Keratinocyte (primary cell): ENCODE measurements at regions not wholly inside any gene's neighbourhood (a gene's known extent, or its start where the extent isn't known, plus 50 kb on each side); places are given as distances from the start of the nearest gene placed in this dataset.

Experiments used
- DNase-seq: peaks from one replicate; pipeline ENCODE4 v3.0.0-alpha.2; 2011; ENCODE audit warnings: low read depth, missing footprints, low spot score
- FAIRE-seq: peaks from 2 replicates; lab custom pipeline; 2011; peaks lifted over from hg19 to GRCh38; lab: Jason Lieb, UNC
- H2AFZ ChIP-seq: 2 replicates; pipeline ENCODE4 v1.6.0; 2012; ENCODE audit warnings: low read length, control low read depth, inconsistent platforms; ENCODE audit not compliant: control insufficient read depth
- H3K27ac ChIP-seq: 2 replicates; pipeline ENCODE4 v1.5.1; 2011; ENCODE audit warnings: low read length; ENCODE audit not compliant: control insufficient read depth, insufficient read depth
- H3K27me3 ChIP-seq: 3 replicates; pipeline ENCODE4 v1.6.0; 2011; ENCODE audit warnings: low read length; ENCODE audit not compliant: control insufficient read depth, insufficient read depth; ENCODE audit errors: extremely low read depth
- H3K36me3 ChIP-seq, 2 experiments: 2 replicates in 1 of 2; 3 replicates in 1 of 2; pipeline ENCODE4 v1.5.1; 2011; ENCODE audit warnings: low read length in 2 of 2, mild to moderate bottlenecking in 1 of 2; ENCODE audit not compliant: control insufficient read depth in 2 of 2, insufficient read depth in 2 of 2; ENCODE audit errors: extremely low read depth in 1 of 2
- H3K4me1 ChIP-seq: 3 replicates; pipeline ENCODE4 v1.5.1; 2011; ENCODE audit warnings: low read length; ENCODE audit not compliant: control insufficient read depth, insufficient read depth; ENCODE audit errors: extremely low read depth
- H3K4me2 ChIP-seq: 3 replicates; pipeline ENCODE4 v1.6.0; 2011; ENCODE audit warnings: low read depth, low read length; ENCODE audit not compliant: control insufficient read depth, insufficient read depth; ENCODE audit errors: extremely low read depth
- H3K4me3 ChIP-seq, 3 experiments: fragments of 200-600 bp in 1 of 3; sonication (generic) in 1 of 3; 2 replicates in 2 of 3; 3 replicates in 1 of 3; pipeline ENCODE4 v1.5.1; 2011 to 2016; ENCODE audit warnings: low read length in 3 of 3, mild to moderate bottlenecking in 3 of 3, control low read depth in 2 of 3, inconsistent platforms in 1 of 3, low read depth in 1 of 3, mixed read lengths in 1 of 3, mixed run types in 1 of 3, moderate library complexity in 1 of 3; ENCODE audit not compliant: control insufficient read depth in 2 of 3, insufficient read depth in 2 of 3; ENCODE audit errors: extremely low read depth in 1 of 3
- H3K79me2 ChIP-seq: 2 replicates; pipeline ENCODE4 v1.6.0; 2012; ENCODE audit warnings: low read length; ENCODE audit not compliant: control insufficient read depth, insufficient read depth
- H3K9ac ChIP-seq: 3 replicates; pipeline ENCODE4 v1.6.0; 2011; ENCODE audit warnings: low read length; ENCODE audit not compliant: control insufficient read depth, insufficient read depth; ENCODE audit errors: extremely low read depth
- H3K9me1 ChIP-seq: 3 replicates; pipeline ENCODE4 v1.6.0; 2011; ENCODE audit warnings: low read length; ENCODE audit not compliant: control insufficient read depth, insufficient read depth; ENCODE audit errors: extremely low read depth
- H3K9me3 ChIP-seq: 2 replicates; pipeline ENCODE4 v1.5.1; 2012; ENCODE audit warnings: low read depth, low read length; ENCODE audit not compliant: control insufficient read depth
- H4K20me1 ChIP-seq: 3 replicates; pipeline ENCODE4 v1.6.0; 2011; ENCODE audit warnings: low read length; ENCODE audit not compliant: control insufficient read depth, insufficient read depth; ENCODE audit errors: extremely low read depth
- CTCF ChIP-seq, 3 experiments: IDR thresholded peaks in 1 of 3; conservative IDR thresholded peaks in 1 of 3; optimal IDR thresholded peaks in 1 of 3; 2 replicates in 2 of 3; 3 replicates in 1 of 3; pipeline versions ENCODE3 to v1.5.1; 2011; ENCODE audit warnings: low read length in 3 of 3, mild to moderate bottlenecking in 3 of 3, moderate library complexity in 2 of 3, control low read depth in 1 of 3, inconsistent platforms in 1 of 3; ENCODE audit not compliant: insufficient read depth in 2 of 3; ENCODE audit errors: extremely low read depth in 1 of 3
- EZH2 ChIP-seq: IDR thresholded peaks from one replicate; pipeline ENCODE4 v1.6.1; 2012; ENCODE audit warnings: inconsistent platforms, mild to moderate bottlenecking, low read length, moderate library complexity
- dilution Hi-C: fragments of 300-500 bp; cut with MboI; formaldehyde crosslinking; loops from one replicate; pipeline ENCODE4 v1.7.0; 2020; ENCODE audit warnings: low sequenced_read_pairs; ENCODE audit not compliant: extremely low pct_ligation_motif_present

- no peak overlapping the region for H2AFZ ChIP-seq
- H3K4me2 ChIP-seq, result no peak overlapping the region
- H3K79me2 ChIP-seq, result no peaks in the 10 kb centered on the region
- TF ChIP-seq CTCF (optimal IDR thresholded peaks at IDR 0.05 in 1 of 3, IDR thresholded peaks at IDR 0.05 in 1 of 3, conservative IDR thresholded peaks at IDR 0.05 in 1 of 3; ENCODE audit: extremely low read depth in 1 of 3, insufficient read depth in 2 of 3, low read length in 3 of 3), result no peak
- TF ChIP-seq EZH2, result no peak
- DNase-seq, result no peak
- H3K36me3 ChIP-seq, result no peaks in the 10 kb centered on the region
- dilution Hi-C loops, result no loop called here
- no peaks in the 10 kb centered on the region for H4K20me1 ChIP-seq
- no peak overlapping the region for H3K4me3 ChIP-seq
- no peaks in the 10 kb centered on the region for H3K9me3 ChIP-seq
- no peaks in the 10 kb centered on the region for H3K27me3 ChIP-seq
- H3K9me1 ChIP-seq, result no peaks in the 10 kb centered on the region
- no peak overlapping the region for H3K27ac ChIP-seq
- no peak for FAIRE-seq
- H3K4me1 ChIP-seq, result no peaks in the 10 kb centered on the region
- no peak overlapping the region for H3K9ac ChIP-seq
Measured at GRCh38 chr3:80010021-80010571, 242.3 kb upstream of the ROBO1 start.

- no peak for FAIRE-seq
- Histone ChIP-seq H3K27ac (no peak overlapping the region), H3K4me2 (no peak overlapping the region), H3K9ac (no peak overlapping the region), H3K9me1 (no peaks in the 10 kb centered on the region), H3K4me1 (no peaks in the 10 kb centered on the region), H3K27me3 (no peaks in the 10 kb centered on the region), H3K4me3 (no peak overlapping the region), H3K36me3 (no peaks in the 10 kb centered on the region), H4K20me1 (no peaks in the 10 kb centered on the region), H2AFZ (no peak overlapping the region), H3K79me2 (no peaks in the 10 kb centered on the region), H3K9me3 (no peaks in the 10 kb centered on the region)
- TF ChIP-seq EZH2 (no peak), CTCF (optimal IDR thresholded peaks at IDR 0.05 in 1 of 3, IDR thresholded peaks at IDR 0.05 in 1 of 3, conservative IDR thresholded peaks at IDR 0.05 in 1 of 3; ENCODE audit: extremely low read depth in 1 of 3, insufficient read depth in 2 of 3, low read length in 3 of 3) (no peak)
- dilution Hi-C loops, result no loop called here
- DNase-seq, result no peak
Measured at GRCh38 chr3:80007522-80007921, 239.7 kb upstream of the ROBO1 start.
